Esophagus muscularis mucosa (tissue), 3 donors: ENCODE measurements at regions not wholly inside any gene's neighbourhood (a gene's known extent, or its start where the extent isn't known, plus 50 kb on each side); places are given as distances from the start of the nearest gene placed in this dataset.

Experiments
- EP300 ChIP-seq: sonication (generic); formaldehyde crosslinking; IDR thresholded peaks from one replicate; pipeline ENCODE4 v1.6.1; 2017; ENCODE audit warnings: antibody characterized with exemption
- POLR2AphosphoS5 ChIP-seq, 2 donors: sonication (generic); formaldehyde crosslinking; IDR thresholded peaks; one replicate each; pipeline ENCODE4 v1.6.1; 2017; ENCODE audit warnings: antibody characterized with exemption in 2 of 2

DNA sequence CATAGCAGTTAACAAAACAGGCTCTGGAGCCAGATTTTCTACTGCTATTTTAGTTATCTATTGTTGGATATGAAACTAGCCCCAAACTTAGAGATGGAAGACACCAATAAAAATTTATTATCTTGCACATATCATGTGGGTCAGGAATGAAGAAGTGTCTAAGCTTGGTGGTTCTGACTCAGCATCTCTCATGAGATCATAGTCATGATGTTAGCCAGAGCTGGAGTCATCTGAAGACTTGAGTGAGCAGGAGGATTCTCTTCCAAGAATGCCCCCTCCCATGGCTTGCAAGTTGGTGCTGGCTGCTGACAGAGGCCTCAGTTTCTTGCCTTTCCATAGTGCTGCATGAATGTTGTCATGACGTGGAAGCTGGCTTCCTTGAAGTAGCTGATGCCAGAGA is 68.2 kb upstream of the TAPT1 start:
- TF ChIP-seq EP300, result no peak
- TF ChIP-seq POLR2AphosphoS5 (IDR thresholded peaks at IDR 0.05), result no peak
